KBM-7 (cell line): ENCODE measurements at regions not wholly inside any gene's neighbourhood (a gene's known extent, or its start where the extent isn't known, plus 50 kb on each side); places are given as distances from the start of the nearest gene placed in this dataset.

Source experiments
- DNase-seq: peaks from one replicate; pipeline ENCODE4 v3.0.0-alpha.2; 2015
- in situ Hi-C: fragments of 300-500 bp; cut with MboI; formaldehyde crosslinking; loops from 2 replicates; pipeline ENCODE4 v1.14.3; 2020; ENCODE audit warnings: low sequenced_read_pairs, low pct_unique_long_range_greater_than_20kb, mixed read lengths

GRCh38 chr3:104886220-104886995 is 480.3 kb upstream of the ALCAM start:
- in situ Hi-C loops = no loop called here
- peak; percentile 52 for DNase-seq

- in situ Hi-C loops = no loop called here
- no peak for DNase-seq
These were observed 479.6 kb upstream of the ALCAM start for GRCh38 chr3:104887069-104887468.

GRCh38 chr3:104887619-104888018 is 479.1 kb upstream of the ALCAM start:
- in situ Hi-C loops = no loop called here
- no peak for DNase-seq

- in situ Hi-C loops = no loop called here
- no peak for DNase-seq
These were observed 474.7 kb upstream of the ALCAM start for GRCh38 chr3:104892044-104892443.

- in situ Hi-C loops = no loop called here
- no peak for DNase-seq
These were observed 470.1 kb upstream of the ALCAM start for GRCh38 chr3:104896624-104897023.

- in situ Hi-C loops = no loop called here
- DNase-seq = no peak
These were observed 465.3 kb upstream of the ALCAM start for GRCh38 chr3:104901396-104901795.

GRCh38 chr3:104903064-104903463 is 463.6 kb upstream of the ALCAM start:
- in situ Hi-C loops = no loop called here

GRCh38 chr3:104906001-104906639 is 460.6 kb upstream of the ALCAM start:
- no peak for DNase-seq

More at GRCh38 chr3:104903064-104903463, 463.6 kb upstream of the ALCAM start:
- no peak for DNase-seq

GRCh38 chr3:104907507-104907906 is 459.2 kb upstream of the ALCAM start:
- in situ Hi-C loops = no loop called here
- DNase-seq = no peak

More at GRCh38 chr3:104906001-104906639, 460.6 kb upstream of the ALCAM start:
- in situ Hi-C loops = no loop called here

GRCh38 chr3:104908761-104909160 is 457.9 kb upstream of the ALCAM start:
- in situ Hi-C loops = no loop called here
- DNase-seq = no peak

GRCh38 chr3:104909198-104909597 is 457.5 kb upstream of the ALCAM start:
- in situ Hi-C loops = no loop called here
- DNase-seq = no peak

- DNase-seq = peak; percentile 24
- in situ Hi-C loops = no loop called here
These were observed 457.0 kb upstream of the ALCAM start for GRCh38 chr3:104909721-104910120.

- DNase-seq = no peak
- in situ Hi-C loops = no loop called here
These were observed 455.3 kb upstream of the ALCAM start for GRCh38 chr3:104911376-104911775.

- no peak for DNase-seq
- in situ Hi-C loops = no loop called here
These were observed 449.7 kb upstream of the ALCAM start for GRCh38 chr3:104916971-104917370.

- in situ Hi-C loops = no loop called here
- DNase-seq = no peak
These were observed 446.2 kb upstream of the ALCAM start for GRCh38 chr3:104920512-104920911.

GRCh38 chr3:104933972-104934371 is 432.7 kb upstream of the ALCAM start:
- DNase-seq = no peak
- in situ Hi-C loops = no loop called here

- no peak for DNase-seq
- in situ Hi-C loops = no loop called here
These were observed 431.1 kb upstream of the ALCAM start for GRCh38 chr3:104935613-104936012.

GRCh38 chr3:104939196-104939595 is 427.5 kb upstream of the ALCAM start:
- in situ Hi-C loops = no loop called here
- no peak for DNase-seq

GRCh38 chr3:104941785-104942184 is 424.9 kb upstream of the ALCAM start:
- in situ Hi-C loops = no loop called here
- DNase-seq = no peak

- in situ Hi-C loops = no loop called here
- no peak for DNase-seq
These were observed 422.7 kb upstream of the ALCAM start for GRCh38 chr3:104943974-104944373.

- DNase-seq = no peak
- in situ Hi-C loops = no loop called here
These were observed 418.8 kb upstream of the ALCAM start for GRCh38 chr3:104947943-104948342.
